ENCODE measurements at regions not wholly inside any gene's neighbourhood (a gene's known extent, or its start where the extent isn't known, plus 50 kb on each side); places are given as distances from the start of the nearest gene placed in this dataset.
"Not testable (repeated sequence)": the region's sequence is repeated elsewhere in the genome, so short reads cannot be mapped to it uniquely, and the experiment has no call there.

GRCh38 chr13:56628886-56629285 is 511.8 kb upstream of the PRR20A start:
- 90 to 91% methylated on average over 5 of the region's 6 CpGs for WGBS, 2 experiments (ENCODE audit: insufficient coverage in 2 of 2)

GRCh38 chr13:56631060-56631459 is 509.7 kb upstream of the PRR20A start:
- not testable (repeated sequence) for H3K36me3 ChIP-seq (ENCODE audit: control insufficient read depth, insufficient read depth, low read length); H3K4me1 ChIP-seq (ENCODE audit: control insufficient read depth, insufficient read depth, low read length, poor library complexity, severe bottlenecking); H3K4me3 ChIP-seq (ENCODE audit: extremely low read depth, insufficient read depth, low read length, poor library complexity, severe bottlenecking); H3K27ac ChIP-seq (ENCODE audit: low read depth, low read length, severe bottlenecking); H3K9me3 ChIP-seq (ENCODE audit: control insufficient read depth, low read length)
- WGBS, 2 experiments (ENCODE audit: insufficient coverage in 2 of 2): 88% methylated on average over 2 of the region's 3 CpGs; no CpG with 5 or more reads in 1 of the 2 experiments

More at GRCh38 chr13:56628886-56629285, 511.8 kb upstream of the PRR20A start:
- H3K36me3 ChIP-seq (ENCODE audit: control insufficient read depth, insufficient read depth, low read length); H3K4me3 ChIP-seq (ENCODE audit: extremely low read depth, insufficient read depth, low read length, poor library complexity, severe bottlenecking); H3K9me3 ChIP-seq (ENCODE audit: control insufficient read depth, low read length); H3K4me1 ChIP-seq (ENCODE audit: control insufficient read depth, insufficient read depth, low read length, poor library complexity, severe bottlenecking); H3K27ac ChIP-seq (ENCODE audit: low read depth, low read length, severe bottlenecking): not testable (repeated sequence)

GRCh38 chr13:56653043-56653442 is 487.7 kb upstream of the PRR20A start:
- H3K9me3 ChIP-seq (ENCODE audit: control insufficient read depth, low read length): no peaks in the 10 kb centered on the region
- H3K36me3 ChIP-seq (ENCODE audit: control insufficient read depth, insufficient read depth, low read length): no peaks in the 10 kb centered on the region
- no peak overlapping the region for H3K4me3 ChIP-seq (ENCODE audit: extremely low read depth, insufficient read depth, low read length, poor library complexity, severe bottlenecking)
- no CpG with 5 or more reads among the region's 2 CpGs for WGBS, 2 experiments (ENCODE audit: insufficient coverage in 2 of 2)
- H3K27ac ChIP-seq (ENCODE audit: low read depth, low read length, severe bottlenecking): no peak overlapping the region
- H3K4me1 ChIP-seq (ENCODE audit: control insufficient read depth, insufficient read depth, low read length, poor library complexity, severe bottlenecking): no peaks in the 10 kb centered on the region

- H3K27ac ChIP-seq (ENCODE audit: low read depth, low read length, severe bottlenecking): no peak overlapping the region
- no peak overlapping the region for H3K4me3 ChIP-seq (ENCODE audit: extremely low read depth, insufficient read depth, low read length, poor library complexity, severe bottlenecking)
- 98 to 99% methylated on average over 14 to 18 of the region's 23 CpGs for WGBS, 2 experiments (ENCODE audit: insufficient coverage in 2 of 2)
- H3K36me3 ChIP-seq (ENCODE audit: control insufficient read depth, insufficient read depth, low read length): no peaks in the 10 kb centered on the region
- H3K4me1 ChIP-seq (ENCODE audit: control insufficient read depth, insufficient read depth, low read length, poor library complexity, severe bottlenecking): peaks cover 3% of the 10 kb centered on the region
- H3K9me3 ChIP-seq (ENCODE audit: control insufficient read depth, low read length): no peaks in the 10 kb centered on the region
Observed at GRCh38 chr13:56659041-56659471, 481.7 kb upstream of the PRR20A start.

- no peaks in the 10 kb centered on the region for H3K4me1 ChIP-seq (ENCODE audit: control insufficient read depth, insufficient read depth, low read length, poor library complexity, severe bottlenecking)
- H3K9me3 ChIP-seq (ENCODE audit: control insufficient read depth, low read length): no peaks in the 10 kb centered on the region
- no peak overlapping the region for H3K4me3 ChIP-seq (ENCODE audit: extremely low read depth, insufficient read depth, low read length, poor library complexity, severe bottlenecking)
- H3K36me3 ChIP-seq (ENCODE audit: control insufficient read depth, insufficient read depth, low read length): no peaks in the 10 kb centered on the region
- no peak overlapping the region for H3K27ac ChIP-seq (ENCODE audit: low read depth, low read length, severe bottlenecking)
- WGBS, 2 experiments (ENCODE audit: insufficient coverage in 2 of 2): 83 to 87% methylated on average over 1 to 2 of the region's 2 CpGs
Observed at GRCh38 chr13:56670563-56670962, 470.2 kb upstream of the PRR20A start.

- H3K27ac ChIP-seq (ENCODE audit: low read depth, low read length, severe bottlenecking): no peak overlapping the region
- peaks cover 9% of the 10 kb centered on the region for H3K9me3 ChIP-seq (ENCODE audit: control insufficient read depth, low read length)
- no peak overlapping the region for H3K4me3 ChIP-seq (ENCODE audit: extremely low read depth, insufficient read depth, low read length, poor library complexity, severe bottlenecking)
- WGBS, 2 experiments (ENCODE audit: insufficient coverage in 2 of 2): 87 to 100% methylated on average over 1 of the region's 1 CpG
- H3K4me1 ChIP-seq (ENCODE audit: control insufficient read depth, insufficient read depth, low read length, poor library complexity, severe bottlenecking): no peaks in the 10 kb centered on the region
- H3K36me3 ChIP-seq (ENCODE audit: control insufficient read depth, insufficient read depth, low read length): no peaks in the 10 kb centered on the region
Observed at GRCh38 chr13:56681404-56681803, 459.3 kb upstream of the PRR20A start.

GRCh38 chr13:56687131-56687530 is 453.6 kb upstream of the PRR20A start:
- H3K4me3 ChIP-seq (ENCODE audit: extremely low read depth, insufficient read depth, low read length, poor library complexity, severe bottlenecking): no peak overlapping the region
- no peaks in the 10 kb centered on the region for H3K36me3 ChIP-seq (ENCODE audit: control insufficient read depth, insufficient read depth, low read length)
- no peak overlapping the region for H3K27ac ChIP-seq (ENCODE audit: low read depth, low read length, severe bottlenecking)
- WGBS, 2 experiments (ENCODE audit: insufficient coverage in 2 of 2): no CpG with 5 or more reads among the region's 1 CpG
- no peaks in the 10 kb centered on the region for H3K9me3 ChIP-seq (ENCODE audit: control insufficient read depth, low read length)
- no peaks in the 10 kb centered on the region for H3K4me1 ChIP-seq (ENCODE audit: control insufficient read depth, insufficient read depth, low read length, poor library complexity, severe bottlenecking)

- Histone ChIP-seq H3K4me1 (ENCODE audit: control insufficient read depth, insufficient read depth, low read length, poor library complexity, severe bottlenecking) (no peaks in the 10 kb centered on the region), H3K9me3 (ENCODE audit: control insufficient read depth, low read length) (peaks cover 4% of the 10 kb centered on the region), H3K27ac (ENCODE audit: low read depth, low read length, severe bottlenecking) (no peak overlapping the region), H3K4me3 (ENCODE audit: extremely low read depth, insufficient read depth, low read length, poor library complexity, severe bottlenecking) (no peak overlapping the region), H3K36me3 (ENCODE audit: control insufficient read depth, insufficient read depth, low read length) (no peaks in the 10 kb centered on the region)
- 86 to 100% methylated on average over 2 of the region's 3 CpGs for WGBS, 2 experiments (ENCODE audit: insufficient coverage in 2 of 2)
Observed at GRCh38 chr13:56697011-56697410, 443.7 kb upstream of the PRR20A start.

GRCh38 chr13:56700324-56700723 is 440.4 kb upstream of the PRR20A start:
- H3K4me1 ChIP-seq (ENCODE audit: control insufficient read depth, insufficient read depth, low read length, poor library complexity, severe bottlenecking): no peaks in the 10 kb centered on the region
- H3K9me3 ChIP-seq (ENCODE audit: control insufficient read depth, low read length): peaks cover 4% of the 10 kb centered on the region
- no peak overlapping the region for H3K4me3 ChIP-seq (ENCODE audit: extremely low read depth, insufficient read depth, low read length, poor library complexity, severe bottlenecking)
- H3K27ac ChIP-seq (ENCODE audit: low read depth, low read length, severe bottlenecking): peak overlapping the region; percentile 67
- no peaks in the 10 kb centered on the region for H3K36me3 ChIP-seq (ENCODE audit: control insufficient read depth, insufficient read depth, low read length)
- 73 to 87% methylated on average over 2 of the region's 4 CpGs for WGBS, 2 experiments (ENCODE audit: insufficient coverage in 2 of 2)

GRCh38 chr13:56706485-56706884 is 434.2 kb upstream of the PRR20A start:
- no CpG with 5 or more reads among the region's 2 CpGs for WGBS, 2 experiments (ENCODE audit: insufficient coverage in 2 of 2)

GRCh38 chr13:56713656-56714055 is 427.1 kb upstream of the PRR20A start:
- H3K4me1 ChIP-seq (ENCODE audit: control insufficient read depth, insufficient read depth, low read length, poor library complexity, severe bottlenecking): no peaks in the 10 kb centered on the region
- WGBS, 2 experiments (ENCODE audit: insufficient coverage in 2 of 2): 100% methylated on average over 1 of the region's 2 CpGs; no CpG with 5 or more reads in 1 of the 2 experiments
- H3K9me3 ChIP-seq (ENCODE audit: control insufficient read depth, low read length): no peaks in the 10 kb centered on the region
- H3K27ac ChIP-seq (ENCODE audit: low read depth, low read length, severe bottlenecking): no peak overlapping the region
- H3K4me3 ChIP-seq (ENCODE audit: extremely low read depth, insufficient read depth, low read length, poor library complexity, severe bottlenecking): no peak overlapping the region
- H3K36me3 ChIP-seq (ENCODE audit: control insufficient read depth, insufficient read depth, low read length): no peaks in the 10 kb centered on the region

More at GRCh38 chr13:56706485-56706884, 434.2 kb upstream of the PRR20A start:
- Histone ChIP-seq H3K27ac (ENCODE audit: low read depth, low read length, severe bottlenecking) (no peak overlapping the region), H3K4me3 (ENCODE audit: extremely low read depth, insufficient read depth, low read length, poor library complexity, severe bottlenecking) (no peak overlapping the region), H3K9me3 (ENCODE audit: control insufficient read depth, low read length) (no peaks in the 10 kb centered on the region), H3K36me3 (ENCODE audit: control insufficient read depth, insufficient read depth, low read length) (no peaks in the 10 kb centered on the region), H3K4me1 (ENCODE audit: control insufficient read depth, insufficient read depth, low read length, poor library complexity, severe bottlenecking) (no peaks in the 10 kb centered on the region)

Data from mesodermal cell (in vitro differentiated cells).